ENCODE measurements at regions not wholly inside any gene's neighbourhood (a gene's known extent, or its start where the extent isn't known, plus 50 kb on each side); places are given as distances from the start of the nearest gene placed in this dataset.

- TF ChIP-seq RAD21 (conservative IDR thresholded peaks at IDR 0.05) (no peak), REST (IDR thresholded peaks at IDR 0.05; ENCODE audit: borderline replicate concordance) (no peak), EP300 (conservative IDR thresholded peaks at IDR 0.05; ENCODE audit: poor library complexity, severe bottlenecking) (no peak), POLR2AphosphoS5 (IDR thresholded peaks at IDR 0.05) (no peak)
- TF ChIP-seq, protein P1, sequence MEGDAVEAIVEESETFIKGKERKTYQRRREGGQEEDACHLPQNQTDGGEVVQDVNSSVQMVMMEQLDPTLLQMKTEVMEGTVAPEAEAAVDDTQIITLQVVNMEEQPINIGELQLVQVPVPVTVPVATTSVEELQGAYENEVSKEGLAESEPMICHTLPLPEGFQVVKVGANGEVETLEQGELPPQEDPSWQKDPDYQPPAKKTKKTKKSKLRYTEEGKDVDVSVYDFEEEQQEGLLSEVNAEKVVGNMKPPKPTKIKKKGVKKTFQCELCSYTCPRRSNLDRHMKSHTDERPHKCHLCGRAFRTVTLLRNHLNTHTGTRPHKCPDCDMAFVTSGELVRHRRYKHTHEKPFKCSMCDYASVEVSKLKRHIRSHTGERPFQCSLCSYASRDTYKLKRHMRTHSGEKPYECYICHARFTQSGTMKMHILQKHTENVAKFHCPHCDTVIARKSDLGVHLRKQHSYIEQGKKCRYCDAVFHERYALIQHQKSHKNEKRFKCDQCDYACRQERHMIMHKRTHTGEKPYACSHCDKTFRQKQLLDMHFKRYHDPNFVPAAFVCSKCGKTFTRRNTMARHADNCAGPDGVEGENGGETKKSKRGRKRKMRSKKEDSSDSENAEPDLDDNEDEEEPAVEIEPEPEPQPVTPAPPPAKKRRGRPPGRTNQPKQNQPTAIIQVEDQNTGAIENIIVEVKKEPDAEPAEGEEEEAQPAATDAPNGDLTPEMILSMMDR (IDR thresholded peaks at IDR 0.05; ENCODE audit: poor library complexity, severe bottlenecking), result no peak
Measured at GRCh38 chr5:2381070-2381469, 370.4 kb downstream of the IRX2 start.

All from neural cell (in vitro differentiated cells).